A673 (cell line): ENCODE measurements at regions not wholly inside any gene's neighbourhood (a gene's known extent, or its start where the extent isn't known, plus 50 kb on each side); places are given as distances from the start of the nearest gene placed in this dataset.

Experiments used
- BruUV-seq: library from RNA; stranded (reverse); fragments of 400-500 nt; replicated peaks from 2 replicates; lab custom pipeline; 2021; lab: Mats Ljungman, UMichigan
- CTCF ChIA-PET: fragments of 300-600 bp; sonication (Branson Sonifier 250); formaldehyde crosslinking; loops from one replicate; lab custom pipeline; 2022; ENCODE audit warnings: antibody characterized with exemption; lab: Charles Lee
- POLR2A ChIA-PET: fragments of 300-600 bp; sonication (Branson Sonifier 250); formaldehyde crosslinking; loops from one replicate; lab custom pipeline; 2022; ENCODE audit warnings: antibody characterized with exemption; ENCODE audit not compliant: low non-redundant PET; lab: Charles Lee
- DNase-seq: peaks from one replicate; pipeline ENCODE4 v3.0.0-alpha.2; 2015; ENCODE audit warnings: low spot score
- H3K27ac ChIP-seq: fragments of 200-600 bp; sonication (generic); 2 replicates; pipeline ENCODE4 v1.5.1; 2016; ENCODE audit warnings: mixed run types, low read depth, mild to moderate bottlenecking, mixed read lengths, antibody characterized with exemption, low read length; ENCODE audit not compliant: poor library complexity, severe bottlenecking
- H3K27me3 ChIP-seq: fragments of 200-600 bp; sonication (generic); replicated peaks from 2 replicates; pipeline ENCODE4 v1.6.1; 2017; ENCODE audit warnings: mixed run types, low read depth, mild to moderate bottlenecking, mixed read lengths, antibody characterized with exemption, low read length; ENCODE audit not compliant: insufficient read depth, poor library complexity
- H3K36me3 ChIP-seq: fragments of 200-600 bp; sonication (generic); 2 replicates; pipeline ENCODE4 v1.6.1; 2016; ENCODE audit warnings: mixed run types, mild to moderate bottlenecking, mixed read lengths, antibody characterized with exemption, low read length; ENCODE audit not compliant: insufficient read depth, poor library complexity, severe bottlenecking
- H3K4me1 ChIP-seq: fragments of 200-600 bp; sonication (generic); 2 replicates; pipeline ENCODE4 v1.6.1; 2017; ENCODE audit warnings: mixed run types, mild to moderate bottlenecking, mixed read lengths, antibody characterized with exemption, low read length; ENCODE audit not compliant: insufficient read depth, poor library complexity, severe bottlenecking
- H3K4me3 ChIP-seq: fragments of 200-600 bp; sonication (generic); 2 replicates; pipeline ENCODE4 v1.5.1; 2016; ENCODE audit warnings: low read depth, mixed run types, mild to moderate bottlenecking, mixed read lengths, low read length; ENCODE audit not compliant: poor library complexity, severe bottlenecking
- H3K9me3 ChIP-seq: fragments of 200-600 bp; sonication (generic); 2 replicates; pipeline ENCODE4 v1.6.1; 2016; ENCODE audit warnings: mixed run types, low read depth, mild to moderate bottlenecking, mixed read lengths, antibody characterized with exemption, low read length; ENCODE audit not compliant: poor library complexity, severe bottlenecking
- CTCF ChIP-seq: fragments of 300-800, 200-600 bp; sonication (generic); conservative IDR thresholded peaks from 2 replicates; pipeline ENCODE4 v1.5.1; 2017; ENCODE audit warnings: low read depth, mild to moderate bottlenecking, antibody characterized with exemption, low read length, moderate library complexity, mixed read lengths
- EZH2 ChIP-seq: fragments of 200-600 bp; sonication (generic); IDR thresholded peaks from 2 replicates; pipeline ENCODE4 v1.6.1; 2017; ENCODE audit warnings: borderline replicate concordance, low read depth, mild to moderate bottlenecking, mixed read lengths, antibody characterized with exemption, low read length; ENCODE audit not compliant: poor library complexity, severe bottlenecking
- intact Hi-C: fragments of 100-400 bp; cut with micrococcal nuclease; formaldehyde crosslinking; loops from one replicate; pipeline ENCODE4 v1.10.0; 2022; ENCODE audit not compliant: unreplicated experiment

GRCh38 chr13:105341758-105342157, 1193.7 kb downstream of the EFNB2 start:
- no peaks in the 10 kb centered on the region for H3K4me1 ChIP-seq
- TF ChIP-seq EZH2, result no peak
- no peak for TF ChIP-seq CTCF
- ChIA-PET POLR2A (no interaction called here), CTCF (no interaction called here)
- no peak for DNase-seq
- no peaks in the 10 kb centered on the region for H3K9me3 ChIP-seq
- H3K27me3 ChIP-seq, result no peaks in the 10 kb centered on the region
- no TSS peak for BruUV-seq
- no peak overlapping the region for H3K4me3 ChIP-seq
- no peaks in the 10 kb centered on the region for H3K36me3 ChIP-seq
- no peak overlapping the region for H3K27ac ChIP-seq
- intact Hi-C loops, result no loop called here

GRCh38 chr13:105341256-105341655, 1194.2 kb downstream of the EFNB2 start:
- H3K4me1 ChIP-seq, result no peaks in the 10 kb centered on the region
- intact Hi-C loops, result no loop called here
- no peak for DNase-seq
- no peak overlapping the region for H3K4me3 ChIP-seq
- BruUV-seq, result no TSS peak
- no peaks in the 10 kb centered on the region for H3K9me3 ChIP-seq
- CTCF ChIA-PET, result no interaction called here
- no peaks in the 10 kb centered on the region for H3K27me3 ChIP-seq
- H3K36me3 ChIP-seq, result no peaks in the 10 kb centered on the region
- POLR2A ChIA-PET, result no interaction called here
- H3K27ac ChIP-seq, result no peak overlapping the region
- no peak for TF ChIP-seq CTCF
- TF ChIP-seq EZH2, result no peak

GRCh38 chr13:105340061-105340606, 1195.3 kb downstream of the EFNB2 start:
- Histone ChIP-seq H3K4me3 (no peak overlapping the region), H3K36me3 (no peaks in the 10 kb centered on the region), H3K9me3 (no peaks in the 10 kb centered on the region), H3K27ac (no peak overlapping the region), H3K27me3 (no peaks in the 10 kb centered on the region), H3K4me1 (no peaks in the 10 kb centered on the region)
- no TSS peak for BruUV-seq
- intact Hi-C loops, result no loop called here
- CTCF ChIA-PET, result no interaction called here
- TF ChIP-seq CTCF (no peak), EZH2 (no peak)
- POLR2A ChIA-PET, result no interaction called here
- no peak for DNase-seq
